HepG2 (cell line): ENCODE measurements at regions not wholly inside any gene's neighbourhood (a gene's known extent, or its start where the extent isn't known, plus 50 kb on each side); places are given as distances from the start of the nearest gene placed in this dataset.

Experiments
- ATAC-seq: fragments of 200-7000 bp; cut with Tn5 transposase; 3 replicates; pipeline ENCODE4 v1.9.1; 2020; ENCODE audit warnings: mild to moderate bottlenecking, moderate library complexity
- BruUV-seq: library from RNA; stranded (reverse); fragments of 400-500 nt; replicated peaks from 2 replicates; lab custom pipeline; 2021; lab: Mats Ljungman, UMichigan
- CTCF ChIA-PET: fragments of 300-600 bp; formaldehyde crosslinking; extraction: SDS; loops from one replicate; lab custom pipeline; 2021; ENCODE audit warnings: low total read pairs, inconsistent platforms, low intra/inter-chr PET ratio; lab: Yijun Ruan, JAX
- POLR2A ChIA-PET: fragments of 350-600 bp; sonication (Branson Sonifier 250); formaldehyde crosslinking; loops from one replicate; lab custom pipeline; 2020; ENCODE audit warnings: antibody characterized with exemption, inconsistent platforms; lab: Yijun Ruan, JAX
- DNase-seq: peaks from one replicate; pipeline ENCODE4 v3.0.0-alpha.2; 2015; ENCODE audit warnings: low spot score
- FAIRE-seq: peaks from 3 replicates; lab custom pipeline; 2011; peaks lifted over from hg19 to GRCh38; lab: Jason Lieb, UNC
- H2AFZ ChIP-seq: one replicate; pipeline ENCODE4 v1.6.1; 2011; ENCODE audit warnings: low read length, inconsistent platforms
- H3K27ac ChIP-seq: fragments of 300-600 bp; 3 replicates; pipeline ENCODE4 v1.8.0; 2011; ENCODE audit warnings: mixed run types, mild to moderate bottlenecking, mixed read lengths, low read length, inconsistent platforms; ENCODE audit not compliant: insufficient read depth; ENCODE audit errors: extremely low read length
- H3K27me3 ChIP-seq, 2 experiments: fragments of 200-600 bp in 1 of 2; 2 replicates in 1 of 2; 3 replicates in 1 of 2; pipeline versions ENCODE4 v1.6.0 to v1.8.0; 2011; ENCODE audit warnings: low read length in 2 of 2, mild to moderate bottlenecking in 2 of 2, moderate library complexity in 2 of 2, inconsistent platforms in 1 of 2; ENCODE audit not compliant: insufficient read depth in 2 of 2, control insufficient read depth in 1 of 2
- H3K36me3 ChIP-seq, 2 experiments: fragments of 200-600 bp in 1 of 2; replicated peaks in 1 of 2; 2 replicates in 1 of 2; 3 replicates in 1 of 2; pipeline versions ENCODE4 v1.5.1 to v1.8.0; 2011; ENCODE audit warnings: low read length in 2 of 2, inconsistent platforms in 1 of 2; ENCODE audit not compliant: insufficient read depth in 2 of 2, control insufficient read depth in 1 of 2
- H3K4me1 ChIP-seq: 2 replicates; pipeline ENCODE4 v1.5.1; 2012; ENCODE audit warnings: low read length, inconsistent platforms; ENCODE audit not compliant: insufficient read depth
- H3K4me2 ChIP-seq: 2 replicates; pipeline ENCODE4 v1.6.0; 2011; ENCODE audit warnings: low read depth, low read length, inconsistent platforms
- H3K4me3 ChIP-seq, 3 experiments: fragments of 200-600 bp in 1 of 3; sonication (generic), shearing (Covaris generic) in 1 of 3; replicated peaks in 1 of 3; 2 replicates each; pipeline ENCODE4 v1.5.1; 2011 to 2016; ENCODE audit warnings: low read length in 3 of 3, inconsistent platforms in 2 of 3, low read depth in 2 of 3, mild to moderate bottlenecking in 2 of 3, control low read depth in 1 of 3, mixed read lengths in 1 of 3; ENCODE audit not compliant: insufficient read depth in 1 of 3
- H3K79me2 ChIP-seq: one replicate; pipeline ENCODE4 v1.6.1; 2011; ENCODE audit warnings: low read length, inconsistent platforms; ENCODE audit not compliant: insufficient read depth
- H3K9ac ChIP-seq: 2 replicates; pipeline ENCODE4 v1.6.0; 2011; ENCODE audit warnings: mild to moderate bottlenecking, low read depth, low read length, inconsistent platforms; ENCODE audit not compliant: insufficient read depth
- H3K9me3 ChIP-seq: 2 replicates; pipeline ENCODE4 v1.5.1; 2012; ENCODE audit warnings: mild to moderate bottlenecking, low read length
- H4K20me1 ChIP-seq: 2 replicates; pipeline ENCODE4 v1.6.0; 2011; ENCODE audit warnings: inconsistent platforms, mild to moderate bottlenecking, low read length, moderate library complexity; ENCODE audit not compliant: insufficient read depth
- FOXK2 ChIP-seq: fragments of 450-650 bp; IDR thresholded peaks from 2 replicates; pipeline ENCODE4 v1.6.1; 2016
- KDM3A ChIP-seq: IDR thresholded peaks from 2 replicates; pipeline ENCODE4 v1.6.1; 2018; ENCODE audit warnings: low read depth, missing compliant biosample characterization
- MAFG ChIP-seq: sonication (generic); formaldehyde crosslinking; IDR thresholded peaks from 2 replicates; pipeline ENCODE4 v1.5.1; 2020; ENCODE audit warnings: mild to moderate bottlenecking, missing genetic modification reagents
- NR3C1 ChIP-seq: sonication (generic); formaldehyde crosslinking; IDR thresholded peaks from 2 replicates; pipeline ENCODE4 v1.4.0; 2020; ENCODE audit warnings: missing genetic modification reagents
- PTBP1 ChIP-seq: fragments of 200-400 bp; formaldehyde crosslinking; IDR thresholded peaks from 2 replicates; pipeline ENCODE4 v1.6.1; 2018; ENCODE audit warnings: low read length, low read depth; ENCODE audit not compliant: poor library complexity, severe bottlenecking
- TMF1 ChIP-seq: sonication (generic); formaldehyde crosslinking; IDR thresholded peaks from 2 replicates; pipeline ENCODE4 v1.8.1; 2022; ENCODE audit warnings: low read depth, missing genetic modification reagents
- TOPORS ChIP-seq: sonication (generic); formaldehyde crosslinking; IDR thresholded peaks from 2 replicates; pipeline ENCODE4 v1.8.0; 2023; ENCODE audit warnings: mild to moderate bottlenecking, missing genetic modification reagents
- ZBTB38 ChIP-seq: sonication (generic); formaldehyde crosslinking; IDR thresholded peaks from 2 replicates; pipeline ENCODE4 v1.5.1; 2020; ENCODE audit warnings: mild to moderate bottlenecking, missing genetic modification reagents
- ZKSCAN1 ChIP-seq: fragments of 150-350 bp; IDR thresholded peaks from 2 replicates; pipeline ENCODE4 v1.6.1; 2014; ENCODE audit warnings: low read length
- ZNF138 ChIP-seq: sonication (generic); formaldehyde crosslinking; IDR thresholded peaks from 2 replicates; pipeline ENCODE4 v1.5.0; 2020; ENCODE audit warnings: mild to moderate bottlenecking, low read depth, missing genetic modification reagents
- ZNF230 ChIP-seq: sonication (generic); formaldehyde crosslinking; IDR thresholded peaks from 2 replicates; pipeline ENCODE4 v1.4.0; 2020; ENCODE audit warnings: mild to moderate bottlenecking, missing genetic modification reagents
- ZNF292 ChIP-seq: sonication (generic); formaldehyde crosslinking; IDR thresholded peaks from 2 replicates; pipeline ENCODE4 v1.8.1; 2022; ENCODE audit warnings: mild to moderate bottlenecking, low read depth, missing genetic modification reagents, borderline replicate concordance
- ZNF709 ChIP-seq: sonication (generic); formaldehyde crosslinking; IDR thresholded peaks from 2 replicates; pipeline ENCODE4 v1.5.0; 2020; ENCODE audit warnings: mild to moderate bottlenecking, missing genetic modification reagents
- WGBS: methylation state at CpG from one replicate; pipeline ENCODE4 v1.1.6; 2017; ENCODE audit warnings: low lambda C conversion rate; 5-methylcytosine and 5-hydroxymethylcytosine counted together
- in situ Hi-C: cut with HindIII; loops from 2 replicates; pipeline ENCODE4 v1.10.0; 2017; ENCODE audit warnings: low pct_unique_long_range_greater_than_20kb; ENCODE audit not compliant: extremely low pct_ligation_motif_present
- intact Hi-C: fragments of 100-400 bp; cut with micrococcal nuclease; formaldehyde crosslinking; loops from one replicate; pipeline ENCODE4 v1.10.0; 2022; ENCODE audit not compliant: unreplicated experiment
- TF ChIP-seq, protein P1 (sequence below): sonication (generic); formaldehyde crosslinking; IDR thresholded peaks from 2 replicates; pipeline ENCODE4 v1.5.1; 2020; ENCODE audit warnings: missing genetic modification reagents, mild to moderate bottlenecking, borderline replicate concordance
- TF ChIP-seq, protein P2 (sequence below): sonication (generic); formaldehyde crosslinking; conservative IDR thresholded peaks from 2 replicates; pipeline ENCODE4 v1.8.0; 2022; ENCODE audit warnings: low read depth, missing genetic modification reagents
- TF ChIP-seq, protein P3 (sequence below): IDR thresholded peaks from 2 replicates; pipeline ENCODE4 v1.6.1; 2016
- TF ChIP-seq, protein P4 (sequence below): sonication (generic); formaldehyde crosslinking; IDR thresholded peaks from 2 replicates; pipeline ENCODE4 v1.8.0; 2022; ENCODE audit warnings: mild to moderate bottlenecking, missing genetic modification reagents; ENCODE audit not compliant: insufficient replicate concordance

DNA sequence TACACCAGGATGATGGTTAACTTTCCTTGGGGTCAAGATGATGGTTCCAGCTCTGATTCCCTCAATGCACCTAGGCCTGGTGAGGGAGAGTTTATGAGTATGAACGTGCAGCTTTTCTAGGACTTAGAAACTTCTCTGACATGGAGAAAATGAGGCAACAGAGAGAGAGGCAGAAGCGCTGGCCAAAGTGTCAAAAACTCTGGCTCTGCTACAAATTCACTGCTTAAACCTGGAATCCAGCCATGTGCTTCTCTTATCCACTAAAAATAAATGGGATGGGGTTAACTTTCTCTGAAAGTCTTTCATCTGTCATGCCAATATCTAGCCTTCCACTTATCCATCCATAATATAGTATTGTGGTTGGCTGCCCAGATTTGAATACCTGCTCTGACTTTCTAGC, 568.7 kb downstream of the MED13L start:
- Histone ChIP-seq H3K4me2 (no peak overlapping the region), H3K36me3 (no peaks in the 10 kb centered on the region), H3K9me3 (no peaks in the 10 kb centered on the region), H3K9ac (no peak overlapping the region), H4K20me1 (no peaks in the 10 kb centered on the region), H3K79me2 (no peaks in the 10 kb centered on the region), H3K27ac (no peak overlapping the region), H2AFZ (no peak overlapping the region), H3K27me3 (no peaks in the 10 kb centered on the region; a peak in 1 of 5 replicates)
- intact Hi-C loops (no loop called here), in situ Hi-C loops (no loop called here)
- POLR2A ChIA-PET, result no interaction called here
- FAIRE-seq (no peak), DNase-seq (no peak)
- CTCF ChIA-PET, result no interaction called here
- TF ChIP-seq ZNF138 (CRISPR knock-in tag) (no peak), KDM3A (CRISPR knock-in tag) (no peak), TMF1 (no peak), ZNF292 (no peak)
- TF ChIP-seq, protein P1, sequence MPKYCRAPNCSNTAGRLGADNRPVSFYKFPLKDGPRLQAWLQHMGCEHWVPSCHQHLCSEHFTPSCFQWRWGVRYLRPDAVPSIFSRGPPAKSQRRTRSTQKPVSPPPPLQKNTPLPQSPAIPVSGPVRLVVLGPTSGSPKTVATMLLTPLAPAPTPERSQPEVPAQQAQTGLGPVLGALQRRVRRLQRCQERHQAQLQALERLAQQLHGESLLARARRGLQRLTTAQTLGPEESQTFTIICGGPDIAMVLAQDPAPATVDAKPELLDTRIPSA (CRISPR knock-in tag), result no peak
- TF ChIP-seq, protein P2, sequence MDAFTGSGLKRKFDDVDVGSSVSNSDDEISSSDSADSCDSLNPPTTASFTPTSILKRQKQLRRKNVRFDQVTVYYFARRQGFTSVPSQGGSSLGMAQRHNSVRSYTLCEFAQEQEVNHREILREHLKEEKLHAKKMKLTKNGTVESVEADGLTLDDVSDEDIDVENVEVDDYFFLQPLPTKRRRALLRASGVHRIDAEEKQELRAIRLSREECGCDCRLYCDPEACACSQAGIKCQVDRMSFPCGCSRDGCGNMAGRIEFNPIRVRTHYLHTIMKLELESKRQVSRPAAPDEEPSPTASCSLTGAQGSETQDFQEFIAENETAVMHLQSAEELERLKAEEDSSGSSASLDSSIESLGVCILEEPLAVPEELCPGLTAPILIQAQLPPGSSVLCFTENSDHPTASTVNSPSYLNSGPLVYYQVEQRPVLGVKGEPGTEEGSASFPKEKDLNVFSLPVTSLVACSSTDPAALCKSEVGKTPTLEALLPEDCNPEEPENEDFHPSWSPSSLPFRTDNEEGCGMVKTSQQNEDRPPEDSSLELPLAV, result no peak
- TF ChIP-seq, all 625 proteins: peak for 0
- 42% methylated on average over 2 of the region's 2 CpGs for WGBS
- ATAC-seq, result no peak
- BruUV-seq, result no TSS peak
- H3K4me3 ChIP-seq, result no peak overlapping the region
- H3K4me1 ChIP-seq, result no peaks in the 10 kb centered on the region

DNA sequence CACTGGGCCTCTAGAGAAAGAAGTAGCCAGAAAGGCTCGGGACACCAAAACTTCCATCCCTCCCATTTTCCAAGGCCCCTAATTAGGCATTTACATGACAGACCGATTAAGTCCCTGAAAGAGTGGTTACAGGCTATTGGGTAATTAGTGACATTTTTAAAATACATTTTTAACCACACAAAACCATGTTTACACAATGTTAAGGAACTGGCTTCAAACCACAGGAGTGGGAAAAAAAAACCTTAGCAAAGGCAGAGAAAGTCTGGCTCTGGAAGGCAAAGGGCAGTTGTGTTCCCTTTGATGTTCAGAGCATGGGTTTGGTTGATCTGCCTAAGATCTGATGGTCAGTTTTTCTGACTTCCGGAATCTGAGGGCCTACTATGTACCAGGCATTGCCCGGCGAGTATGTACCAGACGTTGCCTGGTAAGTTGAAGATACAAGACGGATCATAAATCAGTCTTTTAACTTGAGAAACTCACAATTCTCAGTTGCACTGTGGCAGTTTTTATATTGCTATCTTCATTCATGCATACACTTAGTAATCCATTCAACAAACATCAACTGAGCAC, 576.5 kb downstream of the MED13L start:
- no peaks in the 10 kb centered on the region for H3K36me3 ChIP-seq
- 0 out of 2 replicates have a peak, but pooled peaks cover 4% of the 10 kb centered on the region for H3K4me1 ChIP-seq
- no peaks in the 10 kb centered on the region for H4K20me1 ChIP-seq
- no peak for ATAC-seq
- no peak for FAIRE-seq
- no TSS peak for BruUV-seq
- ChIA-PET CTCF (no interaction called here), POLR2A (no interaction called here)
- H3K27ac ChIP-seq, result no peak overlapping the region
- no peaks in the 10 kb centered on the region for H3K9me3 ChIP-seq
- no peak for DNase-seq
- intact Hi-C loops (no loop called here), in situ Hi-C loops (no loop called here)
- no peak overlapping the region for H3K9ac ChIP-seq
- H3K4me2 ChIP-seq, result no peak overlapping the region
- H2AFZ ChIP-seq, result no peak overlapping the region
- H3K4me3 ChIP-seq, result no peak overlapping the region
- H3K27me3 ChIP-seq, result no peaks in the 10 kb centered on the region
- 8% methylated on average over 7 of the region's 7 CpGs for WGBS
- H3K79me2 ChIP-seq, result no peaks in the 10 kb centered on the region
- TF ChIP-seq, protein P3, sequence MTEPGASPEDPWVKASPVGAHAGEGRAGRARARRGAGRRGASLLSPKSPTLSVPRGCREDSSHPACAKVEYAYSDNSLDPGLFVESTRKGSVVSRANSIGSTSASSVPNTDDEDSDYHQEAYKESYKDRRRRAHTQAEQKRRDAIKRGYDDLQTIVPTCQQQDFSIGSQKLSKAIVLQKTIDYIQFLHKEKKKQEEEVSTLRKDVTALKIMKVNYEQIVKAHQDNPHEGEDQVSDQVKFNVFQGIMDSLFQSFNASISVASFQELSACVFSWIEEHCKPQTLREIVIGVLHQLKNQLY (CRISPR knock-in tag), result peak; percentile 29; the same call in 1 of the 2 replicates
- TF ChIP-seq PTBP1 (no peak), NR3C1 (CRISPR knock-in tag) (no peak), TOPORS (CRISPR knock-in tag) (no peak), ZBTB38 (no peak), ZNF709 (CRISPR knock-in tag) (no peak), MAFG (CRISPR knock-in tag) (no peak), ZKSCAN1 (peak; percentile 91), FOXK2 (no peak), ZNF230 (no peak)
- TF ChIP-seq, protein P4, sequence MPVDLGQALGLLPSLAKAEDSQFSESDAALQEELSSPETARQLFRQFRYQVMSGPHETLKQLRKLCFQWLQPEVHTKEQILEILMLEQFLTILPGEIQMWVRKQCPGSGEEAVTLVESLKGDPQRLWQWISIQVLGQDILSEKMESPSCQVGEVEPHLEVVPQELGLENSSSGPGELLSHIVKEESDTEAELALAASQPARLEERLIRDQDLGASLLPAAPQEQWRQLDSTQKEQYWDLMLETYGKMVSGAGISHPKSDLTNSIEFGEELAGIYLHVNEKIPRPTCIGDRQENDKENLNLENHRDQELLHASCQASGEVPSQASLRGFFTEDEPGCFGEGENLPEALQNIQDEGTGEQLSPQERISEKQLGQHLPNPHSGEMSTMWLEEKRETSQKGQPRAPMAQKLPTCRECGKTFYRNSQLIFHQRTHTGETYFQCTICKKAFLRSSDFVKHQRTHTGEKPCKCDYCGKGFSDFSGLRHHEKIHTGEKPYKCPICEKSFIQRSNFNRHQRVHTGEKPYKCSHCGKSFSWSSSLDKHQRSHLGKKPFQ (CRISPR knock-in tag), result no peak
